ENCODE measurements at regions not wholly inside any gene's neighbourhood (a gene's known extent, or its start where the extent isn't known, plus 50 kb on each side); places are given as distances from the start of the nearest gene placed in this dataset.

DNA sequence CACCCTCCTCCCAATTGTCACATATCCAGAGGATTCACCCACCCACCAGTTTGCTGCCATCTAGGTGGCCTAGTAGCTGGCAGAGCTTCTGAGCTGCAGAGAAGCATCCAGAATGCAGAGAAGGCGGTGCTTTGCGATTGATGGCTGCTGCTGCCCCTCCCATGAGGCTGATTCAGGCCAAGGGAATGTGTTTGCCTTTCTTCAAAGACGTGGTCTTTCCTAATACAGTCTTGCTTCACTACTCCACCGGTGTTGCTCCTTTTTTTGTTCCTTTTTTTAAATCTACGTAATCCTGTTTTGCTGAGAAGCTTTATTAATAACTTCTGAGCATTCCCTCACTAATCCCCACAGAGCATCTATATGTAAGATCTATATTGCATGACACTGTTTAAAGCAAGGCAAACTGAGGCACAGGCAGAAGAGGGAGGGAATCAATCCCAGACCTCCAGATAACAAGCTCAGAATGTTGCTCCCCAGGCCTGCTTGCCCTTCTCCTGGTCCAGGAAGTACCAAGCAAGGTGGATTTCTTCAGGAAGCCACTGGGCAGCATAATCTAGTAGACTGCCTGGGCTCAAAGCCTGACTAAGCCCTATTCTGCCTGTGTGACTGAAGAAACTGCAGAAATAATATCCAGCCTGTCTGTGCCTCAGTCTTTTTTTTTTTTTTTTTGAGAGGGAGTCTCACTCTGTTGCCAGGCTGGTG, 275.5 kb upstream of the FMN2 start:
- Histone ChIP-seq H3K79me2 (ENCODE audit: control insufficient read depth, insufficient read depth, low read length) (no peaks in the 10 kb centered on the region), H3K4me1 (ENCODE audit: control insufficient read depth, extremely low read depth, insufficient read depth, low read length) (no peaks in the 10 kb centered on the region), H3K27ac (ENCODE audit: control insufficient read depth, insufficient read depth, low read length) (no peak overlapping the region), H3K4me2 (ENCODE audit: control insufficient read depth, extremely low read depth, insufficient read depth, low read depth, low read length) (no peak overlapping the region), H3K27me3 (ENCODE audit: control insufficient read depth, extremely low read depth, insufficient read depth, low read length) (no peaks in the 10 kb centered on the region), H3K36me3 (ENCODE audit: control insufficient read depth in 2 of 2, extremely low read depth in 1 of 2, insufficient read depth in 2 of 2, low read length in 2 of 2) (no peaks in the 10 kb centered on the region), H3K4me3 (ENCODE audit: control insufficient read depth in 2 of 3, extremely low read depth in 1 of 3, insufficient read depth in 2 of 3, low read depth in 1 of 3, low read length in 3 of 3) (no peak overlapping the region), H3K9me3 (ENCODE audit: control insufficient read depth, low read depth, low read length) (no peaks in the 10 kb centered on the region), H3K9me1 (ENCODE audit: control insufficient read depth, extremely low read depth, insufficient read depth, low read length) (no peaks in the 10 kb centered on the region), H3K9ac (ENCODE audit: control insufficient read depth, extremely low read depth, insufficient read depth, low read length) (no peak overlapping the region), H4K20me1 (ENCODE audit: control insufficient read depth, extremely low read depth, insufficient read depth, low read length) (no peaks in the 10 kb centered on the region), H2AFZ (ENCODE audit: control insufficient read depth, low read length) (no peak overlapping the region)
- TF ChIP-seq, protein P1, sequence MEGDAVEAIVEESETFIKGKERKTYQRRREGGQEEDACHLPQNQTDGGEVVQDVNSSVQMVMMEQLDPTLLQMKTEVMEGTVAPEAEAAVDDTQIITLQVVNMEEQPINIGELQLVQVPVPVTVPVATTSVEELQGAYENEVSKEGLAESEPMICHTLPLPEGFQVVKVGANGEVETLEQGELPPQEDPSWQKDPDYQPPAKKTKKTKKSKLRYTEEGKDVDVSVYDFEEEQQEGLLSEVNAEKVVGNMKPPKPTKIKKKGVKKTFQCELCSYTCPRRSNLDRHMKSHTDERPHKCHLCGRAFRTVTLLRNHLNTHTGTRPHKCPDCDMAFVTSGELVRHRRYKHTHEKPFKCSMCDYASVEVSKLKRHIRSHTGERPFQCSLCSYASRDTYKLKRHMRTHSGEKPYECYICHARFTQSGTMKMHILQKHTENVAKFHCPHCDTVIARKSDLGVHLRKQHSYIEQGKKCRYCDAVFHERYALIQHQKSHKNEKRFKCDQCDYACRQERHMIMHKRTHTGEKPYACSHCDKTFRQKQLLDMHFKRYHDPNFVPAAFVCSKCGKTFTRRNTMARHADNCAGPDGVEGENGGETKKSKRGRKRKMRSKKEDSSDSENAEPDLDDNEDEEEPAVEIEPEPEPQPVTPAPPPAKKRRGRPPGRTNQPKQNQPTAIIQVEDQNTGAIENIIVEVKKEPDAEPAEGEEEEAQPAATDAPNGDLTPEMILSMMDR (optimal IDR thresholded peaks at IDR 0.05 in 1 of 3, IDR thresholded peaks at IDR 0.05 in 1 of 3, conservative IDR thresholded peaks at IDR 0.05 in 1 of 3; ENCODE audit: extremely low read depth in 1 of 3, insufficient read depth in 2 of 3, low read length in 3 of 3) = no peak
- no peak for TF ChIP-seq EZH2 (IDR thresholded peaks at IDR 0.05; ENCODE audit: low read length)
- DNase-seq (ENCODE audit: low read depth, low spot score) = no peak
- FAIRE-seq = no peak
- dilution Hi-C loops (cut with MboI; ENCODE audit: extremely low pct_ligation_motif_present, low sequenced_read_pairs) = no loop called here

DNA sequence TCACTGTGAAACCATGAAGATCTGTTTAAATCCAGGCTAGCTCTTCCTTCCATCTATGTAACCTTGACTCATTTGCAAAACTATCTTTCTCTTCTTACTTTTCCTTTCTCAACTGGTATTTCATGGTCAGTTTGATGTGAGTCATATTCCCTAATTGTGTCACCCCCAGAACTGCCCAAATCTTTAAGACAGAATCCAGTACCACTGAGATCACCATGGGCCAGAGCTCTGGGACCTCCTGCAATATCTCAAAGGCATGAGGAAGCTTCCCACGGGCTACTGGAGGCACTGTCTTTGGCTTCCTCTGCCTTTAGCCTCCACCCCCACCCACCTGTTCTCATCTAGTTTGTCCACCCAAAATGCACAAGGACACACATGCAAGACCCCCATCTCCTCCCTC, 274.4 kb upstream of the FMN2 start:
- no peak overlapping the region for H3K9ac ChIP-seq (ENCODE audit: control insufficient read depth, extremely low read depth, insufficient read depth, low read length)
- no peak for FAIRE-seq
- dilution Hi-C loops (cut with MboI; ENCODE audit: extremely low pct_ligation_motif_present, low sequenced_read_pairs) = no loop called here
- TF ChIP-seq, protein P1 (optimal IDR thresholded peaks at IDR 0.05 in 1 of 3, IDR thresholded peaks at IDR 0.05 in 1 of 3, conservative IDR thresholded peaks at IDR 0.05 in 1 of 3; ENCODE audit: extremely low read depth in 1 of 3, insufficient read depth in 2 of 3, low read length in 3 of 3) = no peak
- TF ChIP-seq EZH2 (IDR thresholded peaks at IDR 0.05; ENCODE audit: low read length) = no peak
- H3K9me3 ChIP-seq (ENCODE audit: control insufficient read depth, low read depth, low read length) = no peaks in the 10 kb centered on the region
- no peaks in the 10 kb centered on the region for H4K20me1 ChIP-seq (ENCODE audit: control insufficient read depth, extremely low read depth, insufficient read depth, low read length)
- no peaks in the 10 kb centered on the region for H3K27me3 ChIP-seq (ENCODE audit: control insufficient read depth, extremely low read depth, insufficient read depth, low read length)
- no peak overlapping the region for H2AFZ ChIP-seq (ENCODE audit: control insufficient read depth, low read length)
- no peak overlapping the region for H3K27ac ChIP-seq (ENCODE audit: control insufficient read depth, insufficient read depth, low read length)
- no peaks in the 10 kb centered on the region for H3K4me1 ChIP-seq (ENCODE audit: control insufficient read depth, extremely low read depth, insufficient read depth, low read length)
- no peaks in the 10 kb centered on the region for H3K79me2 ChIP-seq (ENCODE audit: control insufficient read depth, insufficient read depth, low read length)
- no peak overlapping the region for H3K4me3 ChIP-seq (ENCODE audit: control insufficient read depth in 2 of 3, extremely low read depth in 1 of 3, insufficient read depth in 2 of 3, low read depth in 1 of 3, low read length in 3 of 3)
- H3K36me3 ChIP-seq (ENCODE audit: control insufficient read depth in 2 of 2, extremely low read depth in 1 of 2, insufficient read depth in 2 of 2, low read length in 2 of 2) = no peaks in the 10 kb centered on the region
- no peak for DNase-seq (ENCODE audit: low read depth, low spot score)
- no peaks in the 10 kb centered on the region for H3K9me1 ChIP-seq (ENCODE audit: control insufficient read depth, extremely low read depth, insufficient read depth, low read length)
- H3K4me2 ChIP-seq (ENCODE audit: control insufficient read depth, extremely low read depth, insufficient read depth, low read depth, low read length) = no peak overlapping the region

All from keratinocyte (primary cell).